ENCODE measurements at regions not wholly inside any gene's neighbourhood (a gene's known extent, or its start where the extent isn't known, plus 50 kb on each side); places are given as distances from the start of the nearest gene placed in this dataset.

- intact Hi-C loops (cut with micrococcal nuclease), result no loop called here
These were observed 141.2 kb downstream of the ZBTB18 start for GRCh38 chr1:244192325-244192724.

- intact Hi-C loops (cut with micrococcal nuclease), result no loop called here
These were observed 145.6 kb downstream of the ZBTB18 start for GRCh38 chr1:244196571-244197285.

GRCh38 chr1:244197851-244198375, 146.8 kb downstream of the ZBTB18 start:
- intact Hi-C loops (cut with micrococcal nuclease), result no loop called here

- intact Hi-C loops (cut with micrococcal nuclease), result no loop called here
These were observed 148.8 kb downstream of the ZBTB18 start for GRCh38 chr1:244199902-244200301.

- intact Hi-C loops (cut with micrococcal nuclease), result no loop called here
These were observed 149.5 kb downstream of the ZBTB18 start for GRCh38 chr1:244200596-244200995.

GRCh38 chr1:244201750-244202149, 150.7 kb downstream of the ZBTB18 start:
- intact Hi-C loops (cut with micrococcal nuclease), result no loop called here

- intact Hi-C loops (cut with micrococcal nuclease), result no loop called here
These were observed 152.9 kb downstream of the ZBTB18 start for GRCh38 chr1:244204004-244204403.

- intact Hi-C loops (cut with micrococcal nuclease), result no loop called here
These were observed 154.1 kb downstream of the ZBTB18 start for GRCh38 chr1:244205171-244205570.

- intact Hi-C loops (cut with micrococcal nuclease), result no loop called here
These were observed 154.8 kb downstream of the ZBTB18 start for GRCh38 chr1:244205906-244206305.

- intact Hi-C loops (cut with micrococcal nuclease), result no loop called here
These were observed 156.2 kb downstream of the ZBTB18 start for GRCh38 chr1:244207042-244207934.

- intact Hi-C loops (cut with micrococcal nuclease), result no loop called here
These were observed 156.8 kb downstream of the ZBTB18 start for GRCh38 chr1:244207935-244208244.

GRCh38 chr1:244209955-244210354, 158.9 kb downstream of the ZBTB18 start:
- intact Hi-C loops (cut with micrococcal nuclease), result no loop called here

GRCh38 chr1:244210884-244211558, 159.9 kb downstream of the ZBTB18 start:
- intact Hi-C loops (cut with micrococcal nuclease), result no loop called here

- intact Hi-C loops (cut with micrococcal nuclease), result no loop called here
These were observed 160.5 kb downstream of the ZBTB18 start for GRCh38 chr1:244211559-244211944.

- intact Hi-C loops (cut with micrococcal nuclease), result no loop called here
These were observed 161.1 kb downstream of the ZBTB18 start for GRCh38 chr1:244212219-244212618.

GRCh38 chr1:244212797-244213475, 161.9 kb downstream of the ZBTB18 start:
- intact Hi-C loops (cut with micrococcal nuclease), result no loop called here

- intact Hi-C loops (cut with micrococcal nuclease), result no loop called here
These were observed 163.2 kb downstream of the ZBTB18 start for GRCh38 chr1:244214009-244214967.

- intact Hi-C loops (cut with micrococcal nuclease), result no loop called here
These were observed 165.8 kb downstream of the ZBTB18 start for GRCh38 chr1:244216836-244217235.

GRCh38 chr1:244217711-244218110, 166.6 kb downstream of the ZBTB18 start:
- intact Hi-C loops (cut with micrococcal nuclease), result no loop called here

GRCh38 chr1:244218220-244218619, 167.1 kb downstream of the ZBTB18 start:
- intact Hi-C loops (cut with micrococcal nuclease), result no loop called here
